BE2C (cell line): ENCODE measurements at regions not wholly inside any gene's neighbourhood (a gene's known extent, or its start where the extent isn't known, plus 50 kb on each side); places are given as distances from the start of the nearest gene placed in this dataset.

Source experiments
- DNase-seq: peaks from one replicate; pipeline ENCODE4 v3.0.0-alpha.2; 2020
- H3K27me3 ChIP-seq: fragments of 250-450 bp; sonication (Bioruptor Pico); 2 replicates; pipeline ENCODE4 v1.5.1; 2020; ENCODE audit warnings: mild to moderate bottlenecking
- H3K36me3 ChIP-seq: fragments of 250-450 bp; sonication (Bioruptor Pico); 2 replicates; pipeline ENCODE4 v1.5.1; 2020; ENCODE audit warnings: mild to moderate bottlenecking
- H3K4me1 ChIP-seq: fragments of 250-450 bp; sonication (Bioruptor Pico); 2 replicates; pipeline ENCODE4 v1.5.1; 2020
- H3K4me3 ChIP-seq: 2 replicates; pipeline ENCODE4 v1.5.1; 2011; ENCODE audit warnings: low read depth, low read length
- H3K9me3 ChIP-seq: fragments of 250-450 bp; sonication (Bioruptor Pico); 2 replicates; pipeline ENCODE4 v1.5.1; 2020
- TF ChIP-seq, protein P1 (sequence below): IDR thresholded peaks from 2 replicates; pipeline ENCODE4 v1.5.1; 2012; ENCODE audit warnings: mild to moderate bottlenecking, low read depth, low read length

GRCh38 chr5:34483442-34484033 is 172.6 kb upstream of the RAI14 start:
- no peak for DNase-seq
- no peak overlapping the region for H3K4me3 ChIP-seq

GRCh38 chr5:34484216-34484920 is 171.8 kb upstream of the RAI14 start:
- Histone ChIP-seq H3K4me1 (no peaks in the 10 kb centered on the region), H3K36me3 (no peaks in the 10 kb centered on the region), H3K9me3 (no peaks in the 10 kb centered on the region), H3K27me3 (peaks cover 28% of the 10 kb centered on the region), H3K4me3 (no peak overlapping the region)
- TF ChIP-seq, protein P1, sequence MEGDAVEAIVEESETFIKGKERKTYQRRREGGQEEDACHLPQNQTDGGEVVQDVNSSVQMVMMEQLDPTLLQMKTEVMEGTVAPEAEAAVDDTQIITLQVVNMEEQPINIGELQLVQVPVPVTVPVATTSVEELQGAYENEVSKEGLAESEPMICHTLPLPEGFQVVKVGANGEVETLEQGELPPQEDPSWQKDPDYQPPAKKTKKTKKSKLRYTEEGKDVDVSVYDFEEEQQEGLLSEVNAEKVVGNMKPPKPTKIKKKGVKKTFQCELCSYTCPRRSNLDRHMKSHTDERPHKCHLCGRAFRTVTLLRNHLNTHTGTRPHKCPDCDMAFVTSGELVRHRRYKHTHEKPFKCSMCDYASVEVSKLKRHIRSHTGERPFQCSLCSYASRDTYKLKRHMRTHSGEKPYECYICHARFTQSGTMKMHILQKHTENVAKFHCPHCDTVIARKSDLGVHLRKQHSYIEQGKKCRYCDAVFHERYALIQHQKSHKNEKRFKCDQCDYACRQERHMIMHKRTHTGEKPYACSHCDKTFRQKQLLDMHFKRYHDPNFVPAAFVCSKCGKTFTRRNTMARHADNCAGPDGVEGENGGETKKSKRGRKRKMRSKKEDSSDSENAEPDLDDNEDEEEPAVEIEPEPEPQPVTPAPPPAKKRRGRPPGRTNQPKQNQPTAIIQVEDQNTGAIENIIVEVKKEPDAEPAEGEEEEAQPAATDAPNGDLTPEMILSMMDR = no peak
- no peak for DNase-seq

More at GRCh38 chr5:34483442-34484033, 172.6 kb upstream of the RAI14 start:
- Histone ChIP-seq H3K4me1 (no peaks in the 10 kb centered on the region), H3K36me3 (no peaks in the 10 kb centered on the region), H3K9me3 (no peaks in the 10 kb centered on the region), H3K27me3 (peaks cover 28% of the 10 kb centered on the region)
- TF ChIP-seq, protein P1 = no peak

GRCh38 chr5:34485768-34486030 is 170.4 kb upstream of the RAI14 start:
- no peak overlapping the region for H3K4me3 ChIP-seq
- H3K9me3 ChIP-seq = no peaks in the 10 kb centered on the region
- TF ChIP-seq, protein P1 = no peak
- H3K4me1 ChIP-seq = no peaks in the 10 kb centered on the region
- H3K27me3 ChIP-seq = peaks cover 20% of the 10 kb centered on the region
- no peaks in the 10 kb centered on the region for H3K36me3 ChIP-seq
- no peak for DNase-seq

DNA sequence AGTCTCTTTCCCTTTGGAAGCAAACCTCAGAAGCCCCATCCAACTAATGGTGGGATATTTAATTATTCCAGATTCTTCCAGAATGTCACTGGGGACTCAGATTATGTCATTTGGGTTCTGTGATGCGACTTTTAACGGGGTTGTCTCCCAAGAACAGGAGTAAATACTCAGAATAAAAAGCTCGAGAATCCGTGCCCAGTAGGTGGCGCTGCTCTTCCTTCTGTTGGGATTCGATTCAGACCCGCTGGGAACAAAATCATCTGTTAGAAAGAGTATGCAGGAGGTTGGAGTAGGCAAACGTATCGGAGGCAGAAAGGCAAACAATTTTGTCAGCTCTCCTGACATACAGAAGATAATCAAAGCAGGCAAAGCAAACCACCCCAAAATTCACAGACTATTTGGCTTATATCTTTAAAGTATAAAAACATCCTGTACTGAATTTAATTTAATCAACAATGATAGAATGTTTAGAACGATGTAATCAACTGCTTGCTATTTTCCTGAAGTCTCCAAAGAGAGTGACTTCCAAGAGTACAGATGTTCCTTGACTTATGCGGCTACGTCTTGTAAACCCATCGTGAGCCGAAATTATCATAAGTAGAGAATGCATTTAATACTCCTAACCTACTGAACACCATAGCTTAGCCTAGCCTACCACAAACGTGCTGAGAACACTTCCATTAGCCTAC is 169.8 kb upstream of the RAI14 start:
- peaks cover 14% of the 10 kb centered on the region for H3K27me3 ChIP-seq
- H3K36me3 ChIP-seq = no peaks in the 10 kb centered on the region
- H3K4me1 ChIP-seq = no peaks in the 10 kb centered on the region
- peak; percentile 78 for DNase-seq
- H3K4me3 ChIP-seq = no peak overlapping the region
- TF ChIP-seq, protein P1 = peak; percentile 91
- no peaks in the 10 kb centered on the region for H3K9me3 ChIP-seq

GRCh38 chr5:34486849-34487158 is 169.3 kb upstream of the RAI14 start:
- Histone ChIP-seq H3K4me1 (no peaks in the 10 kb centered on the region), H3K9me3 (no peaks in the 10 kb centered on the region), H3K4me3 (no peak overlapping the region), H3K36me3 (no peaks in the 10 kb centered on the region), H3K27me3 (peaks cover 12% of the 10 kb centered on the region)
- DNase-seq = no peak
- TF ChIP-seq, protein P1 = no peak
